AG10803 (cell line): ENCODE measurements at regions not wholly inside any gene's neighbourhood (a gene's known extent, or its start where the extent isn't known, plus 50 kb on each side); places are given as distances from the start of the nearest gene placed in this dataset.

Experiments used
- DNase-seq: peaks from one replicate; pipeline ENCODE4 v3.0.0; 2010; ENCODE audit warnings: low read depth
- H3K4me3 ChIP-seq: 2 replicates; pipeline ENCODE4 v1.5.1; 2011; ENCODE audit warnings: mild to moderate bottlenecking, low read length, control low read depth
- CTCF ChIP-seq: conservative IDR thresholded peaks from 2 replicates; pipeline ENCODE4 v1.5.1; 2011; ENCODE audit warnings: mild to moderate bottlenecking, low read length, control low read depth, inconsistent platforms

- H3K4me3 ChIP-seq: no peak overlapping the region
- peak; percentile 25 for DNase-seq
- TF ChIP-seq CTCF: no peak
Measured at GRCh38 chrX:98067611-98068010, 1183.9 kb downstream of the RPA4 start.

GRCh38 chrX:98068024-98068580, 1184.4 kb downstream of the RPA4 start:
- no peak for DNase-seq
- TF ChIP-seq CTCF: no peak
- H3K4me3 ChIP-seq: no peak overlapping the region

- H3K4me3 ChIP-seq: no peak overlapping the region
- TF ChIP-seq CTCF: no peak
- peak; percentile 1 for DNase-seq
Measured at GRCh38 chrX:98071331-98071730, 1187.6 kb downstream of the RPA4 start.

GRCh38 chrX:98077440-98077839, 1193.7 kb downstream of the RPA4 start:
- H3K4me3 ChIP-seq: no peak overlapping the region
- no peak for DNase-seq
- TF ChIP-seq CTCF: no peak

- DNase-seq: no peak
- H3K4me3 ChIP-seq: no peak overlapping the region
- no peak for TF ChIP-seq CTCF
Measured at GRCh38 chrX:98111684-98112083, 1228.0 kb downstream of the RPA4 start.

- no peak overlapping the region for H3K4me3 ChIP-seq
- no peak for TF ChIP-seq CTCF
- DNase-seq: no peak
Measured at GRCh38 chrX:98114021-98114420, 1230.3 kb downstream of the RPA4 start.

GRCh38 chrX:98141466-98141865, 1257.8 kb downstream of the RPA4 start:
- DNase-seq: no peak
- TF ChIP-seq CTCF: no peak
- H3K4me3 ChIP-seq: no peak overlapping the region
